Liver (tissue), 8 donors: ENCODE measurements at regions not wholly inside any gene's neighbourhood (a gene's known extent, or its start where the extent isn't known, plus 50 kb on each side); places are given as distances from the start of the nearest gene placed in this dataset.

Source experiments
- DNase-seq: peaks from one replicate; pipeline ENCODE4 v3.0.0-alpha.2; 2017; ENCODE audit warnings: low spot score
- H3K27ac ChIP-seq, 2 donors: one replicate each; pipeline ENCODE4 v1.7.0; 2013; ENCODE audit warnings: inconsistent platforms in 2 of 2, low read length in 2 of 2, control low read depth in 1 of 2, low read depth in 1 of 2, mild to moderate bottlenecking in 1 of 2
- H3K27me3 ChIP-seq, 4 donors: one replicate each; pipeline versions ENCODE4 v1.6.1 to v1.7.0; 2013; ENCODE audit warnings: low read length in 3 of 4, inconsistent platforms in 1 of 4, mild to moderate bottlenecking in 1 of 4, moderate library complexity in 1 of 4; ENCODE audit not compliant: control insufficient read depth in 4 of 4, insufficient read depth in 4 of 4
- H3K36me3 ChIP-seq, 4 donors: one replicate each; pipeline versions ENCODE4 v1.6.1 to v1.7.0; 2013; ENCODE audit warnings: low read length in 3 of 4, mild to moderate bottlenecking in 3 of 4, low read depth in 1 of 4, moderate library complexity in 1 of 4; ENCODE audit not compliant: control insufficient read depth in 4 of 4, insufficient read depth in 3 of 4
- H3K4me1 ChIP-seq, 4 donors: one replicate each; pipeline versions ENCODE4 v1.6.1 to v1.7.0; 2013; ENCODE audit warnings: low read length in 3 of 4, mild to moderate bottlenecking in 3 of 4, moderate library complexity in 1 of 4; ENCODE audit not compliant: control insufficient read depth in 4 of 4, insufficient read depth in 4 of 4
- H3K4me3 ChIP-seq, 3 donors: one replicate each; pipeline versions ENCODE4 v1.6.1 to v1.7.0; 2013; ENCODE audit warnings: low read length in 3 of 3, control low read depth in 1 of 3, low read depth in 1 of 3, mild to moderate bottlenecking in 1 of 3
- H3K9ac ChIP-seq, 2 donors: one replicate each; pipeline ENCODE4 v1.7.0; 2013; ENCODE audit warnings: low read length in 2 of 2, mild to moderate bottlenecking in 2 of 2, moderate library complexity in 2 of 2, control low read depth in 1 of 2, low read depth in 1 of 2
- H3K9me3 ChIP-seq, 4 donors: one replicate each; pipeline versions ENCODE4 v1.6.1 to v1.7.0; 2013; ENCODE audit warnings: low read length in 3 of 4; ENCODE audit not compliant: control insufficient read depth in 4 of 4
- ATF3 ChIP-seq: IDR thresholded peaks from 2 replicates; pipeline ENCODE4 v1.6.1; 2016; ENCODE audit warnings: antibody characterized with exemption
- CTCF ChIP-seq: fragments of 150-350 bp; IDR thresholded peaks from 2 replicates; pipeline ENCODE4 v1.5.1; 2017; ENCODE audit warnings: improper control_type of control experiment, low read depth, low read length; ENCODE audit not compliant: missing input control
- EGR1 ChIP-seq, 2 donors: IDR thresholded peaks; 2 replicates each; pipeline ENCODE4 v1.6.1; 2016 to 2018; ENCODE audit warnings: antibody characterized with exemption in 2 of 2, low read depth in 2 of 2
- FOXA1 ChIP-seq: IDR thresholded peaks from 2 replicates; pipeline ENCODE4 v1.6.1; 2016; ENCODE audit warnings: antibody characterized with exemption
- FOXA2 ChIP-seq: IDR thresholded peaks from 2 replicates; pipeline ENCODE4 v1.6.1; 2016; ENCODE audit warnings: antibody characterized with exemption
- GABPA ChIP-seq, 2 donors: IDR thresholded peaks in 1 of 2; conservative IDR thresholded peaks in 1 of 2; 2 replicates each; pipeline ENCODE4 v1.6.1; 2016; ENCODE audit warnings: antibody characterized with exemption in 2 of 2, mild to moderate bottlenecking in 1 of 2, moderate library complexity in 1 of 2
- HNF4A ChIP-seq, 2 donors: conservative IDR thresholded peaks; 2 replicates each; pipeline ENCODE4 v1.6.1; 2016; ENCODE audit warnings: antibody characterized with exemption in 2 of 2, mild to moderate bottlenecking in 2 of 2
- HNF4G ChIP-seq: IDR thresholded peaks from 2 replicates; pipeline ENCODE4 v1.6.1; 2016; ENCODE audit warnings: antibody characterized with exemption
- JUND ChIP-seq, 2 donors: IDR thresholded peaks; 2 replicates each; pipeline ENCODE4 v1.6.1; 2016; ENCODE audit warnings: antibody characterized with exemption in 2 of 2
- MAX ChIP-seq: IDR thresholded peaks from 2 replicates; pipeline ENCODE4 v1.6.1; 2016; ENCODE audit warnings: antibody characterized with exemption
- NR2F2 ChIP-seq: IDR thresholded peaks from 2 replicates; pipeline ENCODE4 v1.6.1; 2016; ENCODE audit warnings: antibody characterized with exemption
- RAD21 ChIP-seq, 2 donors: IDR thresholded peaks; 2 replicates each; pipeline ENCODE4 v1.6.1; 2016; ENCODE audit warnings: antibody characterized with exemption in 2 of 2, mild to moderate bottlenecking in 2 of 2
- REST ChIP-seq: IDR thresholded peaks from 2 replicates; pipeline ENCODE4 v1.6.1; 2016; ENCODE audit warnings: antibody characterized with exemption, mild to moderate bottlenecking
- RXRA ChIP-seq, 2 donors: IDR thresholded peaks; 2 replicates each; pipeline ENCODE4 v1.6.1; 2017 to 2018; ENCODE audit warnings: antibody characterized with exemption in 2 of 2, mild to moderate bottlenecking in 1 of 2
- SP1 ChIP-seq: IDR thresholded peaks from 2 replicates; pipeline ENCODE4 v1.6.1; 2018; ENCODE audit warnings: antibody characterized with exemption, mild to moderate bottlenecking
- TAF1 ChIP-seq: conservative IDR thresholded peaks from 2 replicates; pipeline ENCODE4 v1.6.1; 2016; ENCODE audit warnings: antibody characterized with exemption, mild to moderate bottlenecking
- YY1 ChIP-seq: IDR thresholded peaks from 2 replicates; pipeline ENCODE4 v1.6.1; 2016; ENCODE audit warnings: antibody characterized with exemption, mild to moderate bottlenecking
- ZBTB33 ChIP-seq: IDR thresholded peaks from 2 replicates; pipeline ENCODE4 v1.6.1; 2016; ENCODE audit warnings: antibody characterized with exemption
- WGBS: extraction: QIAGEN DNeasy Blood & Tissue Kit; methylation state at CpG from one replicate; pipeline ENCODE4 v1.1.7; 2013; 5-methylcytosine and 5-hydroxymethylcytosine counted together
- donor health status: healthy.
- donor health status: healthy.
- donor health status: healthy.
- donor health status: healthy.
- donor health status: healthy.

GRCh38 chr10:106271237-106271636 is 893.3 kb downstream of the SORCS1 start:
- DNase-seq, result no peak
- Histone ChIP-seq H3K4me1 (no peaks in the 10 kb centered on the region), H3K36me3 (no peaks in the 10 kb centered on the region), H3K27me3 (peaks cover 0 to 4% (median 0%) of the 10 kb centered on the region in 4 donors), H3K27ac (no peak overlapping the region), H3K9ac (no peak overlapping the region), H3K4me3 (no peak overlapping the region), H3K9me3 (no peaks in the 10 kb centered on the region)
- WGBS, result 72% methylated on average over 3 of the region's 3 CpGs
- TF ChIP-seq RXRA (IDR thresholded peaks at IDR 0.05), result no peak
- no peak for TF ChIP-seq REST
- no peak for TF ChIP-seq MAX
- no peak for TF ChIP-seq HNF4G
- TF ChIP-seq EGR1 (IDR thresholded peaks at IDR 0.05; ENCODE audit: low read depth in 2 of 2), result no peak
- TF ChIP-seq CTCF, result no peak
- TF ChIP-seq FOXA2, result no peak
- no peak for TF ChIP-seq ZBTB33
- no peak for TF ChIP-seq HNF4A (conservative IDR thresholded peaks at IDR 0.05)
- no peak for TF ChIP-seq GABPA (IDR thresholded peaks at IDR 0.05 in 1 of 2, conservative IDR thresholded peaks at IDR 0.05 in 1 of 2)
- no peak for TF ChIP-seq FOXA1
- no peak for TF ChIP-seq TAF1
- no peak for TF ChIP-seq ATF3
- TF ChIP-seq RAD21 (IDR thresholded peaks at IDR 0.05), result no peak
- no peak for TF ChIP-seq YY1
- TF ChIP-seq SP1, result no peak
- TF ChIP-seq NR2F2, result no peak
- TF ChIP-seq JUND (IDR thresholded peaks at IDR 0.05), result no peak
